ENCODE measurements at regions not wholly inside any gene's neighbourhood (a gene's known extent, or its start where the extent isn't known, plus 50 kb on each side); places are given as distances from the start of the nearest gene placed in this dataset.

DNA sequence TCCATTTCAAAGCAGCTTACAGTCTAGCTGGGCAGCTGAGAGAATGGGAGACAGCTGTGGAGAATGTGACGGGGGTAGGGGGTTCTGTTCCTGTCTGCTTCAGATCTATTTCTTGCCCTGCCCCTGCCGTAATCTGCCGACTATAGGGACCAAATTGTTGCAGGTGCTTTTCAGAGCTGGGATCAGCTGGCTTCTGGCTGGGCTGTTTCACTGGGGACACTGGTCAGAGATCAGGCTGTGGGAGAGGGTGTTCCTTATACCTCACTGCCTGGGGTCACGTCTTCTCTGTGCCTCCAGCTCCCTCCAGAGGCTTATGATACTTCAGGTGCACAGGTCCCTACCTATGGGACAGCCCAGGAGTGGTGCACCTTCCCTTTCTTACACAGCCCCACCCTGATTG is 514.9 kb upstream of the GOT2 start:
- no peak for DNase-seq

- no peak for DNase-seq
Measured at GRCh38 chr16:59242556-59242955, 508.4 kb upstream of the GOT2 start.

DNA sequence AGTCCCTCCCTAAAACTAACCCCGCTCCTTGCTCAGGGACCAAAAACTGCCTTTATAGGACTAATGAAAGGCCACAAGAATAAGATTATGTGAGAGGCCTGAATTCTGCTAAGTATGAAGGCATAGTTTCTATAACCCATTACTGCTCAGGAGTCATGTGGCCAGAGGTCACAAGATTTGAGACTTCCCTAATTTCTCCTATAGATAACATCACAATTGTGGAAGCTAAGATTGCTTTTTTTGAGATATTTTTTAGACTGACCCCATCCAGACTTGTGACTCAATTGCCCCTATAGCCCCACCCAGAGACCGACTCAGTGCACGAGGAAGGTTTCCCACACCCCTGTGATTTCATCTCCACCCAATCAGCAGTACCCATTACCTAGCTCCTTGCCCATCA is 504.1 kb upstream of the GOT2 start:
- no peak for DNase-seq

- no peak for DNase-seq
Measured at GRCh38 chr16:59236804-59237458, 502.8 kb upstream of the GOT2 start.

- DNase-seq = no peak
Measured at GRCh38 chr16:59224401-59224800, 490.3 kb upstream of the GOT2 start.

DNA sequence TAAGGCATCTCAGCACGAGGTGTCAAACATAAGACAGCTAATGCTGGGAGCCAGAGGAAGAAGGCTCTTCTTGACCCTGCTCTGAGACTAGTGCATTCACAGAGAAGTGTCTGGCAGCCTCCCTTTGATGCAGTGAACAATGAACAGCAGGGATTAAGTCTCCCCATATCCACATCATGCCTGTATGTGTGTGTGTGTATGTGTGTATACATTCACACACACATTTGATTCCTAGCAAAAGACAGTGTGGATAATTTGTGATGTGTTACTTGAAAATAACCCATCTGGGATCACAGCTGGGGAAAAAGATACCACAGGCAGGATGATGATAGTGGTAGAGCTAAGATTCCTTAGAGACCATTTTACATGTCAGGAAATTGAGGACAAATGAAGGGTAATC is 485.9 kb upstream of the GOT2 start:
- DNase-seq = no peak

DNA sequence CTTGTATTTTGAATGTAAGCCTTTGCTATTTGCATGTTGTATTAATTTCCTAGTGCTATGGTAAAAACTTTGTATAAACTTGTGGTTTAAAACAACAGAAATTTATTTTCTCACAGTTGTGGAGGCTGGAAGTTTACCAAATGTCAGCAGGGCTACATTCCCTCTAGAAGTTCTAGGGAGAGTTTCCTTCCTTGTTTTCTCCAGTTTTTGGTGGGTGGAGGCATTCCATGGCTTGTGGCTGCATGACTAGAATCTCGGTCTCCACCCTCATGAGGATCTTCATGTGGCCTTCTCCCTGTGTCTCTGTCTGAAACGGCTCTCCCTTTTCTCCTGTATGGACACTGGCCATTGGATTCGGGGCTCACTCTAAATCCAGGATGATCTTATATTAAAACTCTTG is 482.2 kb upstream of the GOT2 start:
- DNase-seq = no peak

- no peak for DNase-seq
Measured at GRCh38 chr16:59214455-59214854, 480.3 kb upstream of the GOT2 start.

DNA sequence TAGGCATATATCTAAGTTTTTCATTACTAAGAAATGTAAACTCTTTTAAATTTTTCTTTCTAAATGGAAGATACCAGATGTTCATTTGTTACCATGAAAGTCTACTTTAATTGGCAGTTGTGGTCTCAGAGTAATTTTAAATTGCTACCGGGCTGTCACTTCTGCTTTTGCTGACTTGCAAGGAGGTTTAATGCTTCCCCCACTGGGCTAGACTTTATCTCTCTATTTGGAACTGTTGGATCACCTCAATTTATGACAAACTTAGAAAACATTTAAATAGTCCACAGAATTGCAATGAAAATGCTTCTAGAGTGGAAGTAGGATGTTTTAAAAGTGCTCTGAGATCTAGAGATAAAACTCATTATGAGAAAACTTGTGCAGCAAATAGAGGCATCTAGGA is 479.8 kb upstream of the GOT2 start:
- DNase-seq = no peak

GRCh38 chr16:59212492-59213024 is 478.4 kb upstream of the GOT2 start:
- no peak for DNase-seq

DNA sequence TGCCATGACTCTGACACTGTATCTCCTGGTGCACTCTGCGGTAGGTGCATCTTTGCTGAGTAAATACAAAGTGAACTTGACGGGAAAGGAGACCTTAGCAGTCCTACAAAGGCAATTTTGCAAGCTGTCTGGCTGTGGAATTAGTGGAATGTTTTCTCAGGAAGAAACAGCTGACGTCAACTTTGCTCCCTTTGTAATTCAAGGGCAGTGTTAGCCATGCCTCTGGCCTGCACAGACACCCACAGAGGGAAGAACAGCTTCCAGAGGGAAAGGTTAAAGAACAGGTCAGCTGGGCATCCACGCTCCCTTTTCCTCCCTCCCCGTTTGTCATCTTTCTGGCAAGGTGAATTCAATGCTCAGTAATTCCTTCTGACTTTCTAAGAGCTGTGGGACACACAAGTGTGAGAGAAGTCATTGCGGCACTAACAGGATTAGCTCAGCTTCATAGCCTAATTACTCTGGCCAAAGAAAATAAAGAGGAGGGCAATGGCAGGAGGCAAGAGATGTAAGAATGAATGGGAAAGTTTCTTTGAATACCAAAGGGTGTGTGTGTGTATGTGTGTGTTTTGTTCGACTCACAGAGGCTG is 476.9 kb upstream of the GOT2 start:
- no peak for DNase-seq

DNA sequence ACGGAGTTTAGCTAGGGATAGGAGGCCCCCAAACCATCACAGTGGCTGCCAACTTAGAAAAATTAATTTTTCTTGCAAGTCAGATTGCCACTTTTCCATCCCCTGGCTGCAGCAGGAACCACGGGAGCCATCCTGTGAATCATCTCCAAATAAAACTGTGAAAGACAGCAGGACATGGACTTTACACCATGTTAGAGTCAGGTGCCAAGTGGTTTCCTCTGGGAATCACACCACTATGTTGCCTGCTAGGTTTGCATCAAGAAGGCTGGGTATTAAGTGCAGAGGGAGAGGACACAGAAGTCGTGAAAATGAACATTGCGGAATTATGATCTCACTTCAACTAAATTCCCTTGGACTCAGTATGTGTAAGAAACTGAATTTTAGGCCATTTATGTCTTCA is 471.3 kb upstream of the GOT2 start:
- DNase-seq = no peak

GRCh38 chr16:59204589-59204988 is 470.5 kb upstream of the GOT2 start:
- no peak for DNase-seq

GRCh38 chr16:59202233-59202862 is 468.2 kb upstream of the GOT2 start:
- DNase-seq = no peak

DNA sequence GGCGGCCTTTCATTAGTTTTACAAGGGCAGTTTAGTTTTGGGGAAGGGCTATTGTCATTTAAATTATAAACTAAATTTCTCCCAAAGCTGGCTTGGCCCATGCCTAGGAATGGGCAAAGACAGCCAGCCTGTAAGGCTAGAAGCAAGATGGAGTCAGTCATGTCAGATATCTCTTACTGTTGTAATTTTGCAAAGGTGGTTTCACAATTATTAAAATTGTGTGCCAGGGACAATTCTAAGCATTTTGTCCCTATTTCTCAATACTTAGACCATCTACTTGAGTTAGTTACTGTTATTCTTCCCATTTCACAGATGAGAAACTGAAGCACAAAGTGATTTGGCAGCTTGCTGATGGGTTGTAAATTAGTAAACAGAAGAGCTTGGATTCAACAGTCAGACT is 467.7 kb upstream of the GOT2 start:
- DNase-seq = no peak

GRCh38 chr16:59201160-59201559 is 467.0 kb upstream of the GOT2 start:
- no peak for DNase-seq

DNA sequence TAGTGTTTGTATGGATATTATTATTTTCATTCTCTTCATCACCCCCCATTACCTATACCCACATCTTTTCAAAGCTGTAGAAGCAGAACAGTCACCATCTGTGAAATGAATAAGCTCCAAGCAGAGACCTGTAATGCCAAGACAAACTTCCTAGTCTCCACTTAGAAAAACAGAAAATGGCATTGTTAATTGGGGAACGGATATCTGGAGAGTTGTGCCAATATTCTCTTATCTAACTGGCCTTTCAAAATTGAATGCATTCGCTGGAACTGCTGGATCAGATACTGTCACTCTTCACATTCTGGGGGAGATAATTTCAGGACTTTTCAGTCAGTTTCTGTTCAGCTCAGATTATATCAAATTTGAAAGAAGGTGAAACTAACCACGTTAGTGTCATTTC is 464.4 kb upstream of the GOT2 start:
- no peak for DNase-seq

GRCh38 chr16:59195242-59195641 is 461.1 kb upstream of the GOT2 start:
- DNase-seq = no peak

DNA sequence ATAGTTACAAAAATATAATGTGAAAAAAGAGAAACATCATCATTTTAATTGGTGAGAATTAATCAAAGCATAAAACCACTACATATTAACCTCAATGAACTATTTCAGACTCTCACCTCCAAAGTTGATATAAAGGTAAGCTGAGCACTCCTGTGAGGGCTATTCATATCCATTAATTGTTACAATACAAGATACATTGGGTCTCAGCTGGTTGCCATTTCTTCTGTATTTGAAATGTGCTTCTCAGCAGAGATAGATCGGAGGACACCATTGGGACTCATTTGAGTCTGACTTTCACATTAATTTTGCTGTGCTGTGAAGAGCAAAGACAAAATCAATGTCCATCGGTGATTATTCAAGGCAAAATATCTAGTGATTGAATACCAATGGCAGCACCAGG is 459.5 kb upstream of the GOT2 start:
- no peak for DNase-seq

- DNase-seq = peak; percentile 22
Measured at GRCh38 chr16:59192551-59193199, 458.6 kb upstream of the GOT2 start.

DNA sequence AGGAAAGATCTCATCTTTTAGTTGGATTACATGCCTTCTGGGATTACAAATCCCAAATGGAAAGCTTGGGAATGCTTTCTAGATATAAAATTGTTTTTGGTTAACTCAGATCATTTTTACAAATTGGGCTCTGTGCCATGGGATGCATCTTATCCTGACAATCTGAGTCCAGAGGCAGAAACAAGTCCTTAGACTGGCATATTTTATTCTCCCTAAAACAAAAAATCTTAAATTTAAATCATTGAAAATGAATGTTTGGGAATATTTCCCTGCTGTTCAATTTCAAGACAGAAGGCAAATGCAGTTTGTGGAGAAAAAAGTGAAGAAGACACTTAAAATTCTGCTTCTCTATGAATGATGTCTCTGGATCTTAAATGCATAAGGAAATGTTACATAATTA is 456.6 kb upstream of the GOT2 start:
- no peak for DNase-seq

- no peak for DNase-seq
Measured at GRCh38 chr16:59188029-59188428, 453.9 kb upstream of the GOT2 start.

DNA sequence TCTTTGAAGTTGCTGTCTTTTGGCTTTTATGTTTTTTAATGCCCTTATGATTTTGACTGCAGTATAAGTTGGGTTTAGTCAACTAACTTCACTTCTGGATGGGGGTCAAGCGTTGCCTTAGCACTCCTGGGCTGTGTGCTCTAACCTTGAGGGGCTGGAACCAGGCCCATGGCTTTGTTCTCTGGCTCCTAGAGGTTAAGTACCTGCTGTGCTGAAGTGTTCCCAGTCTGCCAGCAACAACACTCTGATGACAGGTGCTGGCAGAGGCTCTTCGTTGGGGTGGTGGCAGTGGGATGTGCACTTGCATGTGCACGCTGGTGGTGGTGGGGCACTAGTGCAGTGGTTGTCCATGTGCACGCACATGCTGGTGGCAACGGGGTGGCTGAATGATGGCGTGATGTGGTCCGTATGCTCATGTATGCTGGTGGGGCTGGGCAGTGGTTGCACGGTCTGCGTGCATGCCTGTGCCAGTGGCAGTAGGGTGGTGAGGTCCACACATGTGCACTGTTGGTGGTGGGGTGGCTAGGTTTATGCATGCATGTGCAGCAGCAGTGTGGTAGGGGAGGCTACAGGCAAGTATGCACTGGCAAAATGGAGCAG is 447.8 kb upstream of the GOT2 start:
- DNase-seq = no peak

DNA sequence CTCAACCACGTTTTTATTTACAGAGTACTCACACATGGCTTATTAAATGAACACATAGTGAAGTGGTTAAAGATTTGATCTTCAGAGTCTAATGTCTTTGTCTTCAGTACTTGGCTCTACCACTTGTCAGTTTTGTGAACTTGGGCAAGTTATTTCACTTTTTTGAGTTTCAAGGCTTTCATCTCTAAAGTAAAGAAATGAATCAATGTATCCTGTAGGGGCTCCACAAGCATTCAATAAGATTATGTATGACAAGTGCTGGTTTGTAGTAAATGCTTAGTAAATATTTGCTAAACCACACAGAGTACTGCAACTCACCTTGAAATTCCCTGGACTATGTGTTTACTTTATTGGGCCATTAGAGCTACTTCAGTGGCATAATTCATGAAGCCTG is 446.0 kb upstream of the GOT2 start:
- no peak for DNase-seq
